SIG-M5 treated with dmso at 0.1 percent for 504 hours (cell line): ENCODE measurements at regions not wholly inside any gene's neighbourhood (a gene's known extent, or its start where the extent isn't known, plus 50 kb on each side); places are given as distances from the start of the nearest gene placed in this dataset.
"Not testable (repeated sequence)": the region's sequence is repeated elsewhere in the genome, so short reads cannot be mapped to it uniquely, and the experiment has no call there.

Source experiments
- DNase-seq: peaks from one replicate; lab custom pipeline; 2025; ENCODE audit not compliant: unreplicated experiment; lab: John Stamatoyannopoulos, UW

- not testable (repeated sequence) for DNase-seq
These were observed 297.1 kb downstream of the RPIA start for GRCh38 chr2:88988617-88989016.

- not testable (repeated sequence) for DNase-seq
These were observed 301.3 kb downstream of the RPIA start for GRCh38 chr2:88992819-88993218.

GRCh38 chr2:88994856-88995255 is 303.4 kb downstream of the RPIA start:
- DNase-seq = not testable (repeated sequence)

GRCh38 chr2:88996588-88996987 is 305.1 kb downstream of the RPIA start:
- not testable (repeated sequence) for DNase-seq

- DNase-seq = no peak
These were observed 307.9 kb downstream of the RPIA start for GRCh38 chr2:88999365-88999764.

- no peak for DNase-seq
These were observed 308.8 kb downstream of the RPIA start for GRCh38 chr2:89000235-89000634.

GRCh38 chr2:89004238-89004637 is 312.8 kb downstream of the RPIA start:
- not testable (repeated sequence) for DNase-seq

- DNase-seq = not testable (repeated sequence)
These were observed 329.1 kb downstream of the RPIA start for GRCh38 chr2:89020566-89020965.

- not testable (repeated sequence) for DNase-seq
These were observed 334.8 kb downstream of the RPIA start for GRCh38 chr2:89026296-89026695.

- DNase-seq = not testable (repeated sequence)
These were observed 335.6 kb downstream of the RPIA start for GRCh38 chr2:89027115-89027514.

- not testable (repeated sequence) for DNase-seq
These were observed 336.1 kb downstream of the RPIA start for GRCh38 chr2:89027536-89027935.

- not testable (repeated sequence) for DNase-seq
These were observed 337.8 kb downstream of the RPIA start for GRCh38 chr2:89029257-89029656.

- DNase-seq = peak; percentile 6
These were observed 356.9 kb downstream of the RPIA start for GRCh38 chr2:89048138-89049066.

- not testable (repeated sequence) for DNase-seq
These were observed 367.1 kb downstream of the RPIA start for GRCh38 chr2:89058616-89059015.

GRCh38 chr2:89061174-89061573 is 369.7 kb downstream of the RPIA start:
- DNase-seq = not testable (repeated sequence)

- not testable (repeated sequence) for DNase-seq
These were observed 385.3 kb downstream of the RPIA start for GRCh38 chr2:89076771-89077170.

- not testable (repeated sequence) for DNase-seq
These were observed 401.4 kb downstream of the RPIA start for GRCh38 chr2:89092911-89093310.

GRCh38 chr2:89095060-89095459 is 403.6 kb downstream of the RPIA start:
- DNase-seq = not testable (repeated sequence)

- not testable (repeated sequence) for DNase-seq
These were observed 411.1 kb downstream of the RPIA start for GRCh38 chr2:89102587-89102986.

- not testable (repeated sequence) for DNase-seq
These were observed 415.0 kb downstream of the RPIA start for GRCh38 chr2:89106369-89107019.

GRCh38 chr2:89112434-89112833 is 421.0 kb downstream of the RPIA start:
- DNase-seq = not testable (repeated sequence)

GRCh38 chr2:89113286-89113685 is 421.8 kb downstream of the RPIA start:
- DNase-seq = not testable (repeated sequence)
